ENCODE measurements at regions not wholly inside any gene's neighbourhood (a gene's known extent, or its start where the extent isn't known, plus 50 kb on each side); places are given as distances from the start of the nearest gene placed in this dataset.

- no peaks in the 10 kb centered on the region for H3K9me3 ChIP-seq (replicated peaks; ENCODE audit: control insufficient read depth, insufficient read depth, low read length)
- ChIA-PET CTCF (interaction anchor here (1.6 kb wide), 1 partner anchor 25 kb away, joined by 3 read pairs; no protein-coding TSS in a partner anchor), POLR2A (no interaction called here)
- no peak overlapping the region for H3K27ac ChIP-seq (ENCODE audit: insufficient read depth, low read depth, low read length)
- dilution Hi-C loops (cut with MboI; ENCODE audit: extremely low pct_ligation_motif_present, low sequenced_read_pairs) (no loop called here), intact Hi-C loops (cut with micrococcal nuclease) (no loop called here)
- H3K27me3 ChIP-seq (ENCODE audit: control insufficient read depth in 2 of 2, insufficient read depth in 2 of 2, low read length in 2 of 2) = no peaks in the 10 kb centered on the region
- no peaks in the 10 kb centered on the region for H4K20me1 ChIP-seq (replicated peaks; ENCODE audit: control insufficient read depth, extremely low read depth, insufficient read depth, low read length)
- no peaks in the 10 kb centered on the region for H3K36me3 ChIP-seq (ENCODE audit: control insufficient read depth in 2 of 2, extremely low read depth in 1 of 2, insufficient read depth in 2 of 2, low read length in 2 of 2)
- TF ChIP-seq POLR2AphosphoS5 (IDR thresholded peaks at IDR 0.05; ENCODE audit: insufficient read depth, low read depth, low read length) = no peak
- no peak for TF ChIP-seq JUN (IDR thresholded peaks at IDR 0.05; ENCODE audit: borderline replicate concordance, insufficient read depth, insufficient read length, low read depth)
- no peak for TF ChIP-seq CTCF (IDR thresholded peaks at IDR 0.05; ENCODE audit: extremely low read depth in 1 of 2, insufficient read depth in 1 of 2, low read depth in 1 of 2, low read length in 2 of 2)
- no peak for TF ChIP-seq GATA2 (IDR thresholded peaks at IDR 0.05; ENCODE audit: insufficient read depth, insufficient read length, low read depth, low read length)
- TF ChIP-seq MAX (IDR thresholded peaks at IDR 0.05; ENCODE audit: insufficient read depth, insufficient read length) = no peak
- no peak for TF ChIP-seq MYC (IDR thresholded peaks at IDR 0.05; ENCODE audit: low read depth, low read length)
- no TSS peak for BruUV-seq (replicated peaks)
- no peak for DNase-seq (ENCODE audit: low read depth, low spot score)
- H2AFZ ChIP-seq (ENCODE audit: low read depth, low read length) = no peak overlapping the region
- H3K9ac ChIP-seq (replicated peaks; ENCODE audit: extremely low read depth, insufficient read depth, low read length) = no peak overlapping the region
- FAIRE-seq = no peak
- H3K9me1 ChIP-seq (replicated peaks; ENCODE audit: control insufficient read depth, extremely low read depth, insufficient read depth, low read length) = no peaks in the 10 kb centered on the region
- H3K79me2 ChIP-seq (ENCODE audit: control insufficient read depth, insufficient read depth, low read length) = no peaks in the 10 kb centered on the region
- no peak overlapping the region for H3K4me2 ChIP-seq (ENCODE audit: insufficient read depth, low read length)
- H3K4me1 ChIP-seq (ENCODE audit: control insufficient read depth, extremely low read depth, insufficient read depth, low read length) = no peaks in the 10 kb centered on the region
- H3K4me3 ChIP-seq (replicated peaks in 1 of 3; ENCODE audit: insufficient read depth in 1 of 3, low read depth in 1 of 3, low read length in 3 of 3) = no peak overlapping the region
Measured at GRCh38 chr13:80830431-80830830, 489.5 kb upstream of the SPRY2 start.

- no TSS peak for BruUV-seq (replicated peaks)
Measured at GRCh38 chr13:80828759-80829158, 487.8 kb upstream of the SPRY2 start.

More at GRCh38 chr13:80828759-80829158, 487.8 kb upstream of the SPRY2 start:
- Histone ChIP-seq H3K4me3 (replicated peaks in 1 of 3; ENCODE audit: insufficient read depth in 1 of 3, low read depth in 1 of 3, low read length in 3 of 3) (no peak overlapping the region), H4K20me1 (replicated peaks; ENCODE audit: control insufficient read depth, extremely low read depth, insufficient read depth, low read length) (no peaks in the 10 kb centered on the region), H3K79me2 (ENCODE audit: control insufficient read depth, insufficient read depth, low read length) (no peaks in the 10 kb centered on the region), H3K36me3 (ENCODE audit: control insufficient read depth in 2 of 2, extremely low read depth in 1 of 2, insufficient read depth in 2 of 2, low read length in 2 of 2) (no peaks in the 10 kb centered on the region), H3K9me1 (replicated peaks; ENCODE audit: control insufficient read depth, extremely low read depth, insufficient read depth, low read length) (no peaks in the 10 kb centered on the region), H3K27ac (ENCODE audit: insufficient read depth, low read depth, low read length) (no peak overlapping the region), H3K9me3 (replicated peaks; ENCODE audit: control insufficient read depth, insufficient read depth, low read length) (no peaks in the 10 kb centered on the region), H3K27me3 (ENCODE audit: control insufficient read depth in 2 of 2, insufficient read depth in 2 of 2, low read length in 2 of 2) (no peaks in the 10 kb centered on the region), H2AFZ (ENCODE audit: low read depth, low read length) (no peak overlapping the region), H3K4me1 (ENCODE audit: control insufficient read depth, extremely low read depth, insufficient read depth, low read length) (no peaks in the 10 kb centered on the region), H3K9ac (replicated peaks; ENCODE audit: extremely low read depth, insufficient read depth, low read length) (no peak overlapping the region), H3K4me2 (ENCODE audit: insufficient read depth, low read length) (no peak overlapping the region)
- ChIA-PET POLR2A (no interaction called here), CTCF (interaction anchor here (1.4 kb wide), 1 partner anchor 15 kb away, joined by 3 read pairs; no protein-coding TSS in a partner anchor)
- DNase-seq (ENCODE audit: low read depth, low spot score) (no peak), FAIRE-seq (no peak)
- no peak for TF ChIP-seq MAX (IDR thresholded peaks at IDR 0.05; ENCODE audit: insufficient read depth, insufficient read length)
- no peak for TF ChIP-seq POLR2A (IDR thresholded peaks at IDR 0.05; ENCODE audit: low read depth, low read length)
- TF ChIP-seq FOS (IDR thresholded peaks at IDR 0.05; ENCODE audit: borderline replicate concordance, insufficient read depth, low read length) = no peak
- TF ChIP-seq EZH2 (IDR thresholded peaks at IDR 0.05; ENCODE audit: borderline replicate concordance, low read depth, low read length, severe bottlenecking) = no peak
- TF ChIP-seq POLR2AphosphoS5 (IDR thresholded peaks at IDR 0.05; ENCODE audit: insufficient read depth, low read depth, low read length) = no peak
- TF ChIP-seq CTCF (IDR thresholded peaks at IDR 0.05; ENCODE audit: extremely low read depth in 1 of 2, insufficient read depth in 1 of 2, low read depth in 1 of 2, low read length in 2 of 2) = no peak
- no peak for TF ChIP-seq MYC (IDR thresholded peaks at IDR 0.05; ENCODE audit: low read depth, low read length)
- no peak for TF ChIP-seq GATA2 (IDR thresholded peaks at IDR 0.05; ENCODE audit: insufficient read depth, insufficient read length, low read depth, low read length)
- no peak for TF ChIP-seq JUN (IDR thresholded peaks at IDR 0.05; ENCODE audit: borderline replicate concordance, insufficient read depth, insufficient read length, low read depth)
- dilution Hi-C loops (cut with MboI; ENCODE audit: extremely low pct_ligation_motif_present, low sequenced_read_pairs) (no loop called here), intact Hi-C loops (cut with micrococcal nuclease) (no loop called here)

Measured in endothelial cell of umbilical vein (primary cell).